ENCODE measurements at regions not wholly inside any gene's neighbourhood (a gene's known extent, or its start where the extent isn't known, plus 50 kb on each side); places are given as distances from the start of the nearest gene placed in this dataset.

DNA sequence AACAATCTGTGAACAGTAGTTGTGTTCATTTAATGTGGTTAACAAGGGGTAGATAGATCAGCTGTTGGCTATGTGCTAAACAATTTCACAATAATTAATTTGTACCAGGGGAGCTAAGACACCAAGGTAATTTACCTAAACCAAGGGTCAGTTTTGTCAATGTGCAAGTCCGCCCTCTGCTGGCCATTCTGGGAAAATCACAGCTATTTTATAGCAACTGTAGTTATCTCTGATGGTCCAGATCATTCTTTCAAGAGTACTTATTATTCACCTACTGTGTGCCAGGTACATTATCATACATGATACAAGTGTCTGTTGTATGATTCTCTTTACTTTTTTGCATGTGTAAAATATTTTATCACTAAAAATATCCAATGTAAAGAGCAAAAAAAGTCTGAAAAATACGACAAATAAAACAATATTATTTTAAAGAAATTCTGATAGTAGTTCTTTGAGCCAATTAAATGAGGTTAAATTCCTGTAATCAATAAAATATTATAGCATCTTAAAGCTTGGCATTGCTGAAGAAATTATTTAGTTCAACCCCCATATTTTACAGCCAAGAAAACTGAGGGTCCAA is 312.3 kb upstream of the FAM78B start:
- Histone ChIP-seq H3K79me2 (ENCODE audit: control insufficient read depth in 1 of 2, insufficient read depth in 2 of 2, low read length in 2 of 2) (no peaks in the 10 kb centered on the region), H3K27ac (ENCODE audit: low read depth, low read length) (no peak overlapping the region), H3K36me3 (ENCODE audit: control insufficient read depth in 2 of 4, insufficient read depth in 4 of 4, low read length in 3 of 4) (no peaks in the 10 kb centered on the region), H4K8ac (ENCODE audit: extremely low read depth, insufficient read depth, low read length) (no peak overlapping the region), H3K9me3 (ENCODE audit: insufficient read depth in 2 of 2, low read depth in 1 of 2, low read length in 1 of 2) (no peaks in the 10 kb centered on the region), H3K9ac (replicated peaks in 1 of 4; ENCODE audit: extremely low read depth in 1 of 4, low read depth in 3 of 4, low read length in 3 of 4) (no peak overlapping the region), H2BK120ac (replicated peaks; ENCODE audit: low read depth, low read length) (no peak overlapping the region), H4K5ac (ENCODE audit: insufficient read length, low read depth, low read length) (no peak overlapping the region), H2BK5ac (ENCODE audit: low read depth, low read length) (no peak overlapping the region), H2AFZ (ENCODE audit: low read length) (no peak overlapping the region), H3K79me1 (ENCODE audit: low read depth, low read length) (no peaks in the 10 kb centered on the region), H2BK15ac (ENCODE audit: low read length) (no peak overlapping the region), H3K4ac (replicated peaks; ENCODE audit: insufficient read length, low read depth, low read length) (no peak overlapping the region), H3K4me2 (ENCODE audit: insufficient read depth in 1 of 2, low read depth in 2 of 2, low read length in 2 of 2) (no peak overlapping the region), H3K23ac (ENCODE audit: insufficient read length) (no peak overlapping the region), H3K23me2 (ENCODE audit: low read depth, low read length) (no peaks in the 10 kb centered on the region), H3K18ac (ENCODE audit: extremely low read depth, low read length) (no peak overlapping the region), H3K4me1 (replicated peaks in 1 of 4; ENCODE audit: control insufficient read depth in 3 of 4, insufficient read depth in 4 of 4, low read length in 3 of 4) (peaks cover 0 to 3% (median under 1%) of the 10 kb centered on the region in 4 experiments; a peak in 1 of 7 replicates), H2AK5ac (ENCODE audit: low read depth, low read length) (no peak overlapping the region), H3K56ac (replicated peaks; ENCODE audit: insufficient read length, low read depth, low read length) (no peak overlapping the region), H3K4me3 (ENCODE audit: extremely low read depth in 1 of 4, insufficient read depth in 2 of 4, low read depth in 3 of 4, low read length in 4 of 4) (no peak overlapping the region), H2BK20ac (ENCODE audit: low read length) (no peak overlapping the region), H2BK12ac (ENCODE audit: low read depth, low read length) (no peak overlapping the region), H4K20me1 (replicated peaks in 1 of 2; ENCODE audit: control insufficient read depth in 1 of 2, insufficient read depth in 2 of 2, low read length in 2 of 2) (no peaks in the 10 kb centered on the region), H3K27me3 (replicated peaks in 1 of 4; ENCODE audit: control insufficient read depth in 3 of 4, extremely low read depth in 1 of 4, insufficient read depth in 3 of 4, low read length in 3 of 4) (no peaks in the 10 kb centered on the region), H3K14ac (ENCODE audit: insufficient read length) (no peak overlapping the region), H4K91ac (replicated peaks; ENCODE audit: insufficient read length, low read length) (no peak overlapping the region)
- ChIA-PET POLR2A (ENCODE audit: partially characterized antibody) (interaction anchor here (0.8 kb wide), 1 partner anchor 649 kb away, joined by 4 read pairs; no protein-coding TSS in a partner anchor), CTCF (ENCODE audit: partially characterized antibody) (interaction anchor here (0.6 to 4.0 kb wide), 43 partner anchors 9 to 843 kb away, joined by 3 to 25 read pairs (median 3); no protein-coding TSS in a partner anchor)
- peak; percentile 62 for FAIRE-seq
- WGBS, 2 experiments (ENCODE audit: extremely low coverage in 1 of 2, insufficient coverage in 1 of 2, insufficient read length in 1 of 2, insufficient replicate concordance in 2 of 2, low coverage in 1 of 2, low lambda C conversion rate in 2 of 2, missing lambda C conversion rate in 1 of 2) = 44% methylated on average over 2 of the region's 2 CpGs; no CpG with 5 or more reads in 1 of the 2 experiments
- peak; percentile 19 to 78 for DNase-seq (ENCODE audit: low read depth in 1 of 2, low spot score in 2 of 2)
- TF ChIP-seq EGR1 (IDR thresholded peaks at IDR 0.05; ENCODE audit: borderline replicate concordance, low read depth, low read length) (no peak), RAD21 (IDR thresholded peaks at IDR 0.05 in 1 of 2, conservative IDR thresholded peaks at IDR 0.05 in 1 of 2; ENCODE audit: low read depth in 2 of 2, low read length in 2 of 2) (peak; percentile 65 to 80)
- TF ChIP-seq, protein P1, sequence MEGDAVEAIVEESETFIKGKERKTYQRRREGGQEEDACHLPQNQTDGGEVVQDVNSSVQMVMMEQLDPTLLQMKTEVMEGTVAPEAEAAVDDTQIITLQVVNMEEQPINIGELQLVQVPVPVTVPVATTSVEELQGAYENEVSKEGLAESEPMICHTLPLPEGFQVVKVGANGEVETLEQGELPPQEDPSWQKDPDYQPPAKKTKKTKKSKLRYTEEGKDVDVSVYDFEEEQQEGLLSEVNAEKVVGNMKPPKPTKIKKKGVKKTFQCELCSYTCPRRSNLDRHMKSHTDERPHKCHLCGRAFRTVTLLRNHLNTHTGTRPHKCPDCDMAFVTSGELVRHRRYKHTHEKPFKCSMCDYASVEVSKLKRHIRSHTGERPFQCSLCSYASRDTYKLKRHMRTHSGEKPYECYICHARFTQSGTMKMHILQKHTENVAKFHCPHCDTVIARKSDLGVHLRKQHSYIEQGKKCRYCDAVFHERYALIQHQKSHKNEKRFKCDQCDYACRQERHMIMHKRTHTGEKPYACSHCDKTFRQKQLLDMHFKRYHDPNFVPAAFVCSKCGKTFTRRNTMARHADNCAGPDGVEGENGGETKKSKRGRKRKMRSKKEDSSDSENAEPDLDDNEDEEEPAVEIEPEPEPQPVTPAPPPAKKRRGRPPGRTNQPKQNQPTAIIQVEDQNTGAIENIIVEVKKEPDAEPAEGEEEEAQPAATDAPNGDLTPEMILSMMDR (IDR thresholded peaks at IDR 0.05; ENCODE audit: control extremely low read depth in 1 of 3, insufficient read depth in 1 of 3, low read depth in 1 of 3, low read length in 3 of 3) = peak in 2 of 3 experiments; percentile 63 to 66; a peak in 3 of 4 replicates

Measured in H1 (cell line).